IMR-90 (cell line): ENCODE measurements at regions not wholly inside any gene's neighbourhood (a gene's known extent, or its start where the extent isn't known, plus 50 kb on each side); places are given as distances from the start of the nearest gene placed in this dataset.

Experiments used
- BHLHE40 ChIP-seq: fragments of 150-350 bp; IDR thresholded peaks from 2 replicates; pipeline ENCODE4 v1.6.1; 2016; ENCODE audit warnings: mild to moderate bottlenecking, low read depth, low read length
- CHD1 ChIP-seq: IDR thresholded peaks from 2 replicates; pipeline ENCODE4 v1.6.1; 2012; ENCODE audit warnings: low read depth, low read length, improper control_type of control experiment
- CTCF ChIP-seq: conservative IDR thresholded peaks from 2 replicates; pipeline ENCODE4 v1.5.1; 2012; ENCODE audit warnings: mild to moderate bottlenecking, low read depth, low read length, improper control_type of control experiment
- MAZ ChIP-seq: IDR thresholded peaks from 2 replicates; pipeline ENCODE4 v1.6.1; 2012; ENCODE audit warnings: low read depth, mild to moderate bottlenecking, low read length, improper control_type of control experiment, moderate library complexity, borderline replicate concordance
- POLR2A ChIP-seq: IDR thresholded peaks from 2 replicates; pipeline ENCODE4 v1.6.1; 2012; ENCODE audit warnings: mild to moderate bottlenecking, low read depth, low read length
- RFX5 ChIP-seq: IDR thresholded peaks from 2 replicates; pipeline ENCODE4 v1.8.0; 2012; ENCODE audit warnings: low read depth, mild to moderate bottlenecking, low read length, moderate library complexity

GRCh38 chr13:68173111-68173510, 943.0 kb upstream of the PCDH9 start:
- TF ChIP-seq CTCF (no peak), MAZ (no peak), POLR2A (no peak), RFX5 (no peak), CHD1 (no peak), BHLHE40 (no peak)
